Neutrophil (primary cell): ENCODE measurements at regions not wholly inside any gene's neighbourhood (a gene's known extent, or its start where the extent isn't known, plus 50 kb on each side); places are given as distances from the start of the nearest gene placed in this dataset.
"Not testable (repeated sequence)": the region's sequence is repeated elsewhere in the genome, so short reads cannot be mapped to it uniquely, and the experiment has no call there.

Experiments used
- H3K27ac ChIP-seq: fragments of 200-600 bp; sonication (generic); 2 replicates; pipeline ENCODE4 v1.5.1; 2016; ENCODE audit warnings: mild to moderate bottlenecking, moderate library complexity
- H3K27me3 ChIP-seq: fragments of 200-600 bp; sonication (generic); 2 replicates; pipeline ENCODE4 v1.6.0; 2016; ENCODE audit warnings: mild to moderate bottlenecking
- H3K36me3 ChIP-seq: fragments of 200-600 bp; sonication (generic); 2 replicates; pipeline ENCODE4 v1.5.1; 2017
- H3K4me1 ChIP-seq, 2 experiments: fragments of 200-600 bp in 1 of 2; sonication (generic) in 1 of 2; 1 replicate in 1 of 2; 2 replicates in 1 of 2; pipeline versions ENCODE4 v1.5.1 to v1.6.1; 2013 to 2016; ENCODE audit warnings: low read depth in 1 of 2, low read length in 1 of 2, mild to moderate bottlenecking in 1 of 2, moderate library complexity in 1 of 2; ENCODE audit not compliant: control insufficient read depth in 1 of 2, insufficient read depth in 1 of 2
- H3K4me3 ChIP-seq, 2 experiments: fragments of 200-600 bp in 1 of 2; sonication (generic) in 1 of 2; 1 replicate in 1 of 2; 2 replicates in 1 of 2; pipeline ENCODE4 v1.5.1; 2013 to 2016; ENCODE audit warnings: low read depth in 1 of 2, low read length in 1 of 2, mild to moderate bottlenecking in 1 of 2, moderate library complexity in 1 of 2
- H3K9me3 ChIP-seq: fragments of 200-600 bp; sonication (generic); 2 replicates; pipeline ENCODE4 v1.5.1; 2016
- CTCF ChIP-seq: fragments of 200-600 bp; sonication (generic); IDR thresholded peaks from 2 replicates; pipeline ENCODE4 v1.5.1; 2016; ENCODE audit warnings: antibody characterized with exemption

GRCh38 chr5:58172946-58173345 is 286.9 kb downstream of the PLK2 start:
- Histone ChIP-seq H3K9me3 (no peaks in the 10 kb centered on the region), H3K4me1 (no peaks in the 10 kb centered on the region), H3K27me3 (no peaks in the 10 kb centered on the region), H3K4me3 (no peak overlapping the region), H3K27ac (no peak overlapping the region), H3K36me3 (no peaks in the 10 kb centered on the region)
- TF ChIP-seq CTCF, result no peak

- Histone ChIP-seq H3K9me3 (no peaks in the 10 kb centered on the region), H3K36me3 (no peaks in the 10 kb centered on the region), H3K4me3 (no peak overlapping the region), H3K4me1 (no peaks in the 10 kb centered on the region), H3K27ac (no peak overlapping the region), H3K27me3 (no peaks in the 10 kb centered on the region)
- no peak for TF ChIP-seq CTCF
Observed at GRCh38 chr5:58165152-58165551, 294.7 kb downstream of the PLK2 start.

- not testable (repeated sequence) for H3K27ac ChIP-seq, H3K4me3 ChIP-seq, H3K4me1 ChIP-seq, H3K9me3 ChIP-seq, H3K27me3 ChIP-seq, H3K36me3 ChIP-seq
Observed at GRCh38 chr5:58161889-58162288, 298.0 kb downstream of the PLK2 start.

- H3K4me3 ChIP-seq, result no peak overlapping the region
- TF ChIP-seq CTCF, result no peak
- H3K27ac ChIP-seq, result no peak overlapping the region
- H3K27me3 ChIP-seq, result no peaks in the 10 kb centered on the region
- no peaks in the 10 kb centered on the region for H3K9me3 ChIP-seq
- H3K36me3 ChIP-seq, result no peaks in the 10 kb centered on the region
- no peaks in the 10 kb centered on the region for H3K4me1 ChIP-seq
Observed at GRCh38 chr5:58156973-58157701, 302.7 kb downstream of the PLK2 start.

GRCh38 chr5:58156361-58156760 is 303.5 kb downstream of the PLK2 start:
- Histone ChIP-seq H3K4me1 (no peaks in the 10 kb centered on the region), H3K9me3 (no peaks in the 10 kb centered on the region), H3K27ac (no peak overlapping the region), H3K36me3 (no peaks in the 10 kb centered on the region), H3K27me3 (no peaks in the 10 kb centered on the region), H3K4me3 (no peak overlapping the region)
- TF ChIP-seq CTCF, result no peak

- no peak for TF ChIP-seq CTCF
- H3K4me1 ChIP-seq, result no peaks in the 10 kb centered on the region
- H3K9me3 ChIP-seq, result no peaks in the 10 kb centered on the region
- no peak overlapping the region for H3K4me3 ChIP-seq
- H3K27ac ChIP-seq, result no peak overlapping the region
- H3K27me3 ChIP-seq, result no peaks in the 10 kb centered on the region
- H3K36me3 ChIP-seq, result no peaks in the 10 kb centered on the region
Observed at GRCh38 chr5:58153255-58153654, 306.6 kb downstream of the PLK2 start.
